ENCODE measurements at regions not wholly inside any gene's neighbourhood (a gene's known extent, or its start where the extent isn't known, plus 50 kb on each side); places are given as distances from the start of the nearest gene placed in this dataset.

- Histone ChIP-seq H3K9me3 (no peaks in the 10 kb centered on the region), H3K36me3 (replicated peaks in 1 of 2; ENCODE audit: insufficient read depth in 1 of 2, low read depth in 2 of 2) (no peaks in the 10 kb centered on the region), H3K27me3 (no peaks in the 10 kb centered on the region), H3K27ac (no peak overlapping the region), H3K4me1 (no peaks in the 10 kb centered on the region), H3K4me3 (no peak overlapping the region)
- 74 to 92% methylated on average over 1 of the region's 1 CpG for WGBS, 2 donors
- intact Hi-C loops (cut with DNase I), result no loop called here
- TF ChIP-seq CTCF (IDR thresholded peaks at IDR 0.05) (no peak), POLR2A (IDR thresholded peaks at IDR 0.05) (no peak)
- DNase-seq, result peak in 1 of 4 donors; percentile 21
- ATAC-seq, result no peak
Measured at GRCh38 chr12:69026336-69026735, 93.4 kb upstream of the CPM start.

GRCh38 chr12:69027411-69027881, 94.5 kb upstream of the CPM start:
- TF ChIP-seq CTCF (IDR thresholded peaks at IDR 0.05) (no peak), POLR2A (IDR thresholded peaks at IDR 0.05) (no peak)
- Histone ChIP-seq H3K27ac (no peak overlapping the region), H3K36me3 (replicated peaks in 1 of 2; ENCODE audit: insufficient read depth in 1 of 2, low read depth in 2 of 2) (no peaks in the 10 kb centered on the region), H3K4me3 (no peak overlapping the region), H3K4me1 (no peaks in the 10 kb centered on the region), H3K9me3 (no peaks in the 10 kb centered on the region), H3K27me3 (no peaks in the 10 kb centered on the region)
- WGBS, 2 donors, result 86 to 87% methylated on average over 4 of the region's 4 CpGs
- no peak for DNase-seq
- ATAC-seq, result no peak
- intact Hi-C loops (cut with DNase I), result no loop called here

GRCh38 chr12:69028941-69029729, 96.2 kb upstream of the CPM start:
- H3K4me3 ChIP-seq, result no peak overlapping the region
- H3K27ac ChIP-seq, result no peak overlapping the region
- H3K27me3 ChIP-seq, result no peaks in the 10 kb centered on the region
- intact Hi-C loops (cut with DNase I), result no loop called here
- H3K36me3 ChIP-seq (replicated peaks in 1 of 2; ENCODE audit: insufficient read depth in 1 of 2, low read depth in 2 of 2), result no peaks in the 10 kb centered on the region
- ATAC-seq, result no peak
- WGBS, 2 donors, result 82 to 83% methylated on average over 11 of the region's 11 CpGs
- no peaks in the 10 kb centered on the region for H3K4me1 ChIP-seq
- TF ChIP-seq POLR2A (IDR thresholded peaks at IDR 0.05) (no peak), CTCF (IDR thresholded peaks at IDR 0.05) (no peak)
- DNase-seq, result no peak
- H3K9me3 ChIP-seq, result no peaks in the 10 kb centered on the region

GRCh38 chr12:69030321-69030720, 97.3 kb upstream of the CPM start:
- H3K4me1 ChIP-seq, result no peaks in the 10 kb centered on the region
- intact Hi-C loops (cut with DNase I), result no loop called here
- H3K4me3 ChIP-seq, result no peak overlapping the region
- no peaks in the 10 kb centered on the region for H3K27me3 ChIP-seq
- WGBS, 2 donors, result 83 to 86% methylated on average over 2 of the region's 2 CpGs
- H3K36me3 ChIP-seq (replicated peaks in 1 of 2; ENCODE audit: insufficient read depth in 1 of 2, low read depth in 2 of 2), result no peaks in the 10 kb centered on the region
- H3K9me3 ChIP-seq, result no peaks in the 10 kb centered on the region
- H3K27ac ChIP-seq, result no peak overlapping the region
- TF ChIP-seq POLR2A (IDR thresholded peaks at IDR 0.05) (no peak), CTCF (IDR thresholded peaks at IDR 0.05) (no peak)
- no peak for DNase-seq
- no peak for ATAC-seq

- Histone ChIP-seq H3K36me3 (replicated peaks in 1 of 2; ENCODE audit: insufficient read depth in 1 of 2, low read depth in 2 of 2) (no peaks in the 10 kb centered on the region), H3K27ac (peak overlapping the region in 1 of 4 donors; percentile 23), H3K27me3 (no peaks in the 10 kb centered on the region), H3K4me1 (no peaks in the 10 kb centered on the region), H3K4me3 (no peak overlapping the region), H3K9me3 (no peaks in the 10 kb centered on the region)
- no peak for TF ChIP-seq POLR2A (IDR thresholded peaks at IDR 0.05)
- no peak for TF ChIP-seq CTCF (IDR thresholded peaks at IDR 0.05)
- intact Hi-C loops (cut with DNase I), result no loop called here
- ATAC-seq (no peak), DNase-seq (no peak)
- 74 to 77% methylated on average over 7 of the region's 7 CpGs for WGBS, 2 donors
Measured at GRCh38 chr12:69036533-69036932, 103.6 kb upstream of the CPM start.

Measured in body of pancreas (tissue), 4 donors.